ENCODE measurements at regions not wholly inside any gene's neighbourhood (a gene's known extent, or its start where the extent isn't known, plus 50 kb on each side); places are given as distances from the start of the nearest gene placed in this dataset.

DNA sequence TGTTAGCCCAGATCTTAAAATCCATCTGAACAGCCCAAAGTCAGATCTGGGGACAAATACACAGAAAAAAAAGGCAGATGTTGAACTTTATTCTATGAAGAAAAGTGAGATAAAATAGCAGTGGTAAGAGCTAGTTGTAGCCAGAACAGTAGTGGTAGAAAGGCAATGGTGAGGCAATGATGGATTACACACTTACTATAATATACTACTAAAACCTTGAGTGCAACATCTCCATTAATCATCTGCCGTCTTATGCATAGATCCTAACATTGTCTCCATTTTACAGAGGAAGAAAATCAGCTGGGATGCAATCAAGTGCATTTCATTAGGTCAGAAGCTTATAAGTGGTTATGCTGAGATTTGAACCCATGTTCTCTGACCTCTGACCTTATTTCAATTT is 699.6 kb downstream of the CDH11 start:
- no peak for TF ChIP-seq CTCF (conservative IDR thresholded peaks at IDR 0.05)
- no peak for TF ChIP-seq ZFX (IDR thresholded peaks at IDR 0.05)

All from C4-2B (cell line).